ENCODE measurements at regions not wholly inside any gene's neighbourhood (a gene's known extent, or its start where the extent isn't known, plus 50 kb on each side); places are given as distances from the start of the nearest gene placed in this dataset.

DNA sequence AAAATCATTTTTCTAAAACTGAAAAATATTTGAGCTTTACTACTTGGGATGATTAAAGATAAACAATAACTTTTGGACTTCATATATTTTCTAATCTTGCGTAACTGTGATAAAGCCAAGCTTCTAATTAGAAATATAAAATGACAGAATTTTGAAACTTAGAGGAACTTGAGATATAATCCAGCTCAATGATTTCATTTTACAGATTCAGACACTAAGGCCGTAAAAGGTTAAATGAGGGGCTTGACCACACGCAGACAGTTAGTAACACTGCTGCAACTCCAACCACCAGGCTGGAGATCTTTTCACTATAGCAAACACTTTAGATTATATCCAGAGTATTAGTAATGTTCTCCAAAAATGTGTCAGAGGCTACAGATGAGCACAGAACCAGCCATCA is 445.5 kb downstream of the ZEB2 start:
- no peak for DNase-seq

- DNase-seq = no peak
Observed at GRCh38 chr2:144071461-144071860, 448.5 kb downstream of the ZEB2 start.

GRCh38 chr2:144067506-144067905 is 452.4 kb downstream of the ZEB2 start:
- DNase-seq = no peak

DNA sequence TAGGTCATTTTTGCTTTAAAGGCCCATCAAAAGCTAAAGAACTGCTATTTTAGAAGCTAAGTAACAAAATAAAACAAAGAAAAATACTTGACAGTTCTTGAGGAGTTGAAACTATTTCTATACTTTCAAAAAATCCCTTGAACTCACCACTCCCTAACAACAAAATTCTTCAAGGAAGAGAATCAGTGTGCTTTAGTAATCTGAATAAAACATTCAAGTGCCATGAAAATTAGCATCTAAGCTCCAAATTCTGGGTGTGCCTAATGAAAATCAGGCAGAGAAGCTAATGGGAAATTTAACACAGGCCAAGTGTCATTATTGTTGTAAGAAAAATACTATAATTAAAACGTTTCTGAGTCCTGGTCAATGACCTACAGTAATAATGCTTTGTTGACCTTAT is 456.3 kb downstream of the ZEB2 start:
- no peak for DNase-seq

GRCh38 chr2:144054911-144055310 is 465.0 kb downstream of the ZEB2 start:
- DNase-seq = no peak

GRCh38 chr2:144052083-144052482 is 467.8 kb downstream of the ZEB2 start:
- no peak for DNase-seq

- no peak for DNase-seq
Observed at GRCh38 chr2:144049137-144049536, 470.8 kb downstream of the ZEB2 start.

GRCh38 chr2:144048631-144049060 is 471.3 kb downstream of the ZEB2 start:
- DNase-seq = no peak

DNA sequence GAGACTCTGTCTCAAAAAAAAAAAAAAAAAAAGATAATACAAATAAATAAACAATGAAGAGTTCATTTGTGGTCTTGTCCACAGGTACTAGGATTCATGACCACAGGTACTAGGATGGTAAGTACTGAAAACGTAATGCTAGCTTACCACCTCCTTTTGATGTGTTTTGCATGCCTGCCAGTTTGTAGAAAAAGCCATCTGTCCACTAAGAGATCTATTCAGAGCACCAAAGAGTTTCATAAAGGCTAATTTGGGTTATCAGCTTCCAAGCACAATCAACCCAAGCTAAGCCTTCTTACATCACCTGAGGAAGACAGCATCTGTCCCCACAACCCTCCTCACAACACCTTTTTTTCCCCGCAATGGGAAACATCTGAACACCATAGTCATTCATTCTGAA is 477.2 kb downstream of the ZEB2 start:
- DNase-seq = no peak

DNA sequence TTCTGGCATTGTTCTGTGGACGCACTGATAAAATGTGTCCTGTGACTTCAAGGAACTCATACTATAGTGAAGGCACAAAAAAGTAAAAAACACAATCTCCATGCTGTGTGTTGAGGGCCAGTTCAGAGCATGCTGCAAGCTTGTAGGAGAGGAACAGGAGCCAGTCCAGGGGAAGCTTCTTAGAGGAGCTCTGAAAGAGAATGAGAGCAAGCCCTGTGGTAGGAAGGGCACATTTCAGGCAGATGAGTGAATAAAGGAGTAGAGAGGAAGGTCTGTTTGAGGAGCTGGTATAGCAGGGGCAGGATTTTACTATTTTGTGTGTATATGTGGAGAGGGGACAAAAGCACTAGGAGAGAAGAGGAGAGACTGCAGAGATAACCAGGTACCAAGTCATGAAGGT is 478.3 kb downstream of the ZEB2 start:
- no peak for DNase-seq

GRCh38 chr2:144040834-144041233 is 479.1 kb downstream of the ZEB2 start:
- DNase-seq = no peak

- DNase-seq = no peak
Observed at GRCh38 chr2:144032566-144032965, 487.4 kb downstream of the ZEB2 start.

GRCh38 chr2:144030791-144031190 is 489.1 kb downstream of the ZEB2 start:
- no peak for DNase-seq

- DNase-seq = no peak
Observed at GRCh38 chr2:144027593-144027992, 492.3 kb downstream of the ZEB2 start.

DNA sequence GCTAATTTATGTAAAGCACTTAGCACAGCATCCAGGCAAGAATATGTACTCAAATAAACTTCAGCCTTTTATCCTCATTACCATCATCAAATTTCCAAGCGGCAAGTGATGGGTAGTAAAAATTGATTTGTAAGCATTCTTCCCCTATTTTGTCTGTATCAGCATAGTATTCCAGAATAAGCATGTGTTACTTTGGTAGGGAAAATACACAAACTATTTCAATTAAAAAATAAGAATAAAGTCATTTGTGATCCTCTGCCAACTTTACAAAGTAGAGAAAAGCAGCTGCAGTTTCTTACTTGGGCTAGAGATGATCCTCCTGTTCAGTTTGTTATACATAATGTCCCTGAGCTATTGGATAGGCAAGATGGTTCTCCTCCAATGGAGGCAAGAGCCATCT is 493.2 kb downstream of the ZEB2 start:
- no peak for DNase-seq

DNA sequence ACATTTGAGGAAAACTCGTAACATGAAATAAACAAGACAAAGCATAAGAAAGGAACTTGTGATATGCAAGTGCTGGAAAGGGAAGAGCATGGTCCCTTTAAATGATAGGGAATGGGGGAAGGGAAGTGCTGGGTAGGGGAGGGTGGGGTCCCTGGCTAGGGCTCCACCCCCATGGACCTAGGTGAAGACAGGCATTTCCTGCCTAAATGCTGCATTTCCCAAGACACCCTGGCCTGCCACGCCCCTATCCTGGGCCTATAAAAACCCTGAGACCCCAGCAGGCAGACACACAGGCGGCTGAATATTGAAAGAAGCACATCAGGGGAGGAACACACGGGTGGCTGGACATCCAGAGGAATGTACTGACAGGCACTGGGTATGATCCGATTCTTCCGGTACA is 499.9 kb downstream of the ZEB2 start:
- DNase-seq = no peak

GRCh38 chr2:144015655-144016245 is 504.2 kb downstream of the ZEB2 start:
- DNase-seq = no peak

DNA sequence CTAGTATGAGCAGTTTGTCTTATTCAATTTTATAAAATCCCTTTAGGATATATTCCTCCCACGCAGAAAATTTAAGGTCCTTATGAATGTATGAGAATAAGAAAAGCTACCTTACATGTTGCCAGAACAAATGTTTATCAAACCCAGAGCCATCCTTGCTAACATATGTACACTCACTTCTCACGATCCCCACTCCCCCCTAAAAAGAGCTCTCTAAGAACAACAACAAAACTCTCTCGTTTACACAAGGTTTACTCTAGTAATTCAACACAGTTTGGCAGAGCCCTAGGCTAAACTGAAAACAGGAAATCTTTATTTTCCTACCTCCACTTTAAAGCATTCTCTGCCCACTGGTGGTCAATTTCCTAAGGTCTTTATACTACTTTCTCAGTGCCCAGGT is 504.9 kb downstream of the ZEB2 start:
- DNase-seq = no peak

GRCh38 chr2:144014103-144014502 is 505.8 kb downstream of the ZEB2 start:
- no peak for DNase-seq

GRCh38 chr2:144012304-144012703 is 507.6 kb downstream of the ZEB2 start:
- DNase-seq = no peak

DNA sequence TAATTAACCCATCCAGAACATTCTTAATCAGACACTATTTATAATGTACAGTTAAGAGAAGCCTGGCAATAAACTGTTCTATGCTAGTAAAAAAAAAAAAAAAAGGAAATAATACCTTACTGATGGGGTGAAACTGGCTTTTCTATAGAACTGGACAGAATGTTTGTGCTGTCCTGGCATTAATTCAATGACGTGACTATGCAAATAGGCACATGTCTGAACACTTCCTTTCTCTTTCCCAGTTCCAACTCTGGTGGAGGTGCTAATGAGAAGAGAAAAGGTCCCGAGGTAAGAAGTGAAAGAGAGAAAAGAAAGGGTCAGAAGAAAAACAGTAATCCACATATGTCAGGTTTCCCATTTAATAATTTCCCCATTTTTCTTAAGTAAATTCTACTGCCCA is 508.4 kb downstream of the ZEB2 start:
- DNase-seq = no peak

DNA sequence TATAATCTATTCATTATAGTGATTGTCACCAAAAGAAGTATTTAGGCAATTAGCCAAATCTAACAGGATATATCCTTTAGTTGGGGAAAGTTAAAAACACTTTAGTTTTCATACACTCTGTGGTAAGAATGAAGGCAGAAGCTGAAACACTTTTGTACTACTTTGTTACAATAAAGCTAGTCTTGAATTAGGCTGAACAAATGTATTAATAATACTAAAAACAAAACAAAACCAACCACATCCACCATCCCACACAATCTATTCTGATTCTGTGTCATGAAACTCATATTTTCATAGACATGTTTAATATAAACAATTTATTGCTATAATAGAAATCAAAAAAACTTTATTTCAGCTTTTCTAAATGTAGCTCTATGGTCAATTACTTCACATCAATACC is 508.8 kb downstream of the ZEB2 start:
- DNase-seq = no peak

DNA sequence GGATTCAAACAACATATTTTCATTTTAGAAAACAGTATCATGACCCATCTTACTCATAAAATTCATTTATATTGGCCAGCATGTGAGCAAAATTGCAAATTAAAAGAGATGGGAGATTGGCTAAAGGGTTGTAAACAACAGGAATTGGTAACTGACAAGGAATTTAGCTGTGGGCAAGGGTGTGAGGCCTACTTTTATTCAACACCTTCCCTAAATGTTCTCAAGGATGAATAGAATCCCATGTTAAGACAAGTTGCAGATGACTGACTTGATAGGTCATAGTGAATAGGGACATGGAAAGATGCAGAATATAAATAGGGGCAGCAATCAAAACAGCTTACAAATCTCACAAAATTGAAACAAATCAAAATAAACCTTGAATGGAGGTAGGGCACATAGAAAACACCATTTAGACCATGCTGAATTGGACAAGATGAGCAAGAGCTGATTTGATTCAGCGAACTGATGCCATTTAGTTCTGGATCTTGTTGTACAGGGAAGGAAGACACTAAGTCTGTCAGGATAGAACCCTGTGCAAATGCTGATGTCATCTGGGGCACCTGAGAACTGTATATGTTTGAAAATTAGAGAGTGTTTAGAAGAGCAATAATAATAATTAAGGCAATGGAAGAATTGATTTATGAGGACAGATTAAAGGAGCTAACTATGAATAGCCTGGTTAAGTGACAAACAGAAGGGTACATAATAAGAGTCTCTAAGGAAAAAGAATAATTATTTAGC is 509.7 kb downstream of the ZEB2 start:
- no peak for DNase-seq

DNA sequence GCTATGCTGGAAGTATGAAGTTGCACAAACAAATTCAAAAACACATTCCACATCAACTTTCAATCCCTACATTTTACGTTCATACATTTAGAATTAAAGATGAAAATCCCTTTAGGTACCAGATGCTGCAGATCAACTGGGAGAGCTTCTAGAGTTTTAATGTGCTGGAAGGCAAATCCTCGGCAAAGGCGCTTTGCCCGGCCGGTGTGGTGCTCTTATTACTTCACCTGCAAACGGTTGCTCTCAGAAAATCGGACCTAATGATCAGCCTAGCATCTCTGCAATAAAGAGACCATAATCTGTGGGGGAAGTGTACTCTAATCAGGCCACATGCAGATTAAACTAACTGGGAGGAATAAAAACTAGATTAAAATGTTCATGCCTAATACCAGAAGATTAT is 513.8 kb downstream of the ZEB2 start:
- DNase-seq = no peak

- DNase-seq = no peak
Observed at GRCh38 chr2:144004742-144005141, 515.2 kb downstream of the ZEB2 start.
